ENCODE measurements at regions not wholly inside any gene's neighbourhood (a gene's known extent, or its start where the extent isn't known, plus 50 kb on each side); places are given as distances from the start of the nearest gene placed in this dataset.
A peak's percentile ranks its signal among the peaks of the same experiment; 100 is the strongest.

DNA sequence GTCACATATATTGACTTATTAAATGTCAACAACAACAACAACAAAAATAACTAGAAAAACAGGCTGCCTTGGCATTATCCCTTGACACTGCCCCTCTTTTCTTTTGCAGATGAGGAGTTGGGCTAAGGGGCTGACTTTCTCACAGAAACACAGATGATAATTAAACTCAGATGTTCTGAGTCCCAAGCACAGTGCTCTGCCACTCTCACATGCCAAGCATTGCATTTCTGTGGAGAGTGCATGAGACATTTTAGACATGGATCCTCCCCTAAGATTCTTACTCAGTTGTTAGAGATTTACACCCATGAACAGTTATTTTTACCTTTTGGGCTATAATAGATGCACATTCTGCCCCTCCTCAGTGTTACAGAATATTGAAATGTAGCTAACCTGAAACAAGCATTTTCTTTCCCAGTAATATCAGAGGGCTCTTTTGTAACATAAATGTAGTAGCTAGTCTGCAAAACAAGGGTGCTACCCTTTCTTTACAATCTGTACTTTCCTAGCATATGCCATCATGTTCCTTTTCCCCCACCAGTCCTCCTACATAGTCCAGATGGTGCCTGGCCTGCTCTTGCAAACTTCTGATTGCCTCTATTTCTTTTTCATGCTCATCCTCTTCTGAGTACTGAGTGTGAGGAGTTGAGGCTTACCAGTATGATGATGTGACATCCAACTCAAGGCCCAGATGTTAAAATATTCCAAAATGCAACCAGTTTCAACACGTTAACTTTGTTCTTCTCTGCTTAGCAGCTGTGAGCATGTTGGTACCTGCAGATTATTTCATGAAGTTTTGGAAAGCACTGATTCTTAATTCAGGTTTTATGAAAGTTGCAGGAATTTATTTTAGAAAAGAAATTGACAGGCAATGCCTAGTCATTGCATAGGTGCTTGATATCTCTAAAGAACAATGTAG is 125.0 kb upstream of the ATP2B1 start:
- Histone ChIP-seq H3K36me3 (ENCODE audit: control insufficient read depth in 1 of 2, insufficient read depth in 2 of 2, low read length in 2 of 2) (no peaks in the 10 kb centered on the region), H3K27ac (ENCODE audit: low read depth, low read length) (no peak overlapping the region), H3K4me1 (ENCODE audit: control insufficient read depth in 1 of 2, insufficient read depth in 2 of 2, low read length in 2 of 2) (no peaks in the 10 kb centered on the region), H3K4me3 (ENCODE audit: low read depth in 1 of 2, low read length in 2 of 2) (no peak overlapping the region), H3K9me3 (ENCODE audit: control insufficient read depth in 1 of 2, low read length in 2 of 2) (no peaks in the 10 kb centered on the region), H3K27me3 (ENCODE audit: control insufficient read depth in 1 of 2, insufficient read depth in 2 of 2, low read length in 2 of 2) (no peaks in the 10 kb centered on the region), H3K9ac (ENCODE audit: low read depth in 1 of 2, low read length in 2 of 2) (no peak overlapping the region)

DNA sequence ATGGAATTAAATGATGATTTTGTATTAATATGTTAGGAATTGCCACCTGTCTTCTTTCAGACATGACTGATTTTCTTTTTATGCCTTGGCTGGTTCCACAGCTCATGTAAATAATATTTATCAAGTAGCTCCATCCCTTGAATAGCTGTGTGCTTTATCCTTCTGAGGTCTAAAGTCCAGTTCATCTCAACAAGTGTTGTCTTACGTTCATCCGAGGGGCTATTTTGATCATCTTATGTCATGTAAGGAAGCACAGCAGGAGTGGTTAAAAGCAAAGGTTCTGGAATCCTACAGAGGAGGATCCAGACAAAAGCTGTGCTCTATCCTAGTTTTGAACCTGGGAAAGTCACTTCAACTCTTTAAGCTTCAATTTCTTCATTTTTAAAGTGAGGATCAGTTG is 123.7 kb upstream of the ATP2B1 start:
- Histone ChIP-seq H3K4me3 (ENCODE audit: low read depth in 1 of 2, low read length in 2 of 2) (no peak overlapping the region), H3K9ac (ENCODE audit: low read depth in 1 of 2, low read length in 2 of 2) (no peak overlapping the region), H3K27ac (ENCODE audit: low read depth, low read length) (no peak overlapping the region), H3K9me3 (ENCODE audit: control insufficient read depth in 1 of 2, low read length in 2 of 2) (no peaks in the 10 kb centered on the region), H3K36me3 (ENCODE audit: control insufficient read depth in 1 of 2, insufficient read depth in 2 of 2, low read length in 2 of 2) (no peaks in the 10 kb centered on the region), H3K27me3 (ENCODE audit: control insufficient read depth in 1 of 2, insufficient read depth in 2 of 2, low read length in 2 of 2) (no peaks in the 10 kb centered on the region), H3K4me1 (ENCODE audit: control insufficient read depth in 1 of 2, insufficient read depth in 2 of 2, low read length in 2 of 2) (no peaks in the 10 kb centered on the region)

DNA sequence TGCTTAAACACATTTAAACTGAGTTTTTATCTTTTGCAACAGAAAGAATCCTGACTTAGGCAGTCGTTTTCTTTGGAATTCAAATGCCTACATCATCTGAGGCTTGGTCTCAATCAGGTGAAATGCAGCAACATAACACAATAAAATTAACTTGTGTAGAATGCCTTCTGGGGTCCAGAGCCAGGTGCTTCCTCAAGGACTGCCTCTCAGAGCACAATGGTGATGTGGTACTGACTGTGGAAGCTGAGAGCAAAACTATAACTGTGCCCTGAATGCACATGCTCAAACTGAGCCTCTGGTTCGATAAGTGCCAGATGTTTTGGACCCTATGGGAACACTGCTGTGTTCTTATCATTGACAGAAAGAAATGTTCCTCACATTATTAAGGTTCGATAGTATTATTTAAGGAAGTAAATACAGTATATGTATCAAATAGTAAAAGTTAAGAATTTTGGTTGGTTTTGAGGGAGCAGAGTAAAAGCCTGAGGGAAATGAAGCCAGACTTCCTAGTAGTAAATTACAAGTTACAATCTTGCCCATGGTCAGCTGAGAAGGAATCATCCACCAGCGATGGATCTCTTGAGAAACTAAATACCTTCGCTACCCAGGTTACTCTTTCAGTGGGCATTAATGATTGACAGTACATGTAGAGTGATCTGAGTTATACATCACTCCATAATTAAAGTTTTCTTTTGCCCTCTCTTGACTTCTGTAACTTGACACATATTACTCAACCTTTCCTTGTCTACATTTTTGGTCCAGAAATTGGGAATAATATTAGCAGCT is 122.9 kb upstream of the ATP2B1 start:
- Histone ChIP-seq H3K27me3 (ENCODE audit: control insufficient read depth in 1 of 2, insufficient read depth in 2 of 2, low read length in 2 of 2) (no peaks in the 10 kb centered on the region), H3K9me3 (ENCODE audit: control insufficient read depth in 1 of 2, low read length in 2 of 2) (no peaks in the 10 kb centered on the region), H3K27ac (ENCODE audit: low read depth, low read length) (no peak overlapping the region), H3K4me3 (ENCODE audit: low read depth in 1 of 2, low read length in 2 of 2) (no peak overlapping the region), H3K4me1 (ENCODE audit: control insufficient read depth in 1 of 2, insufficient read depth in 2 of 2, low read length in 2 of 2) (no peaks in the 10 kb centered on the region), H3K9ac (ENCODE audit: low read depth in 1 of 2, low read length in 2 of 2) (no peak overlapping the region), H3K36me3 (ENCODE audit: control insufficient read depth in 1 of 2, insufficient read depth in 2 of 2, low read length in 2 of 2) (no peaks in the 10 kb centered on the region)

DNA sequence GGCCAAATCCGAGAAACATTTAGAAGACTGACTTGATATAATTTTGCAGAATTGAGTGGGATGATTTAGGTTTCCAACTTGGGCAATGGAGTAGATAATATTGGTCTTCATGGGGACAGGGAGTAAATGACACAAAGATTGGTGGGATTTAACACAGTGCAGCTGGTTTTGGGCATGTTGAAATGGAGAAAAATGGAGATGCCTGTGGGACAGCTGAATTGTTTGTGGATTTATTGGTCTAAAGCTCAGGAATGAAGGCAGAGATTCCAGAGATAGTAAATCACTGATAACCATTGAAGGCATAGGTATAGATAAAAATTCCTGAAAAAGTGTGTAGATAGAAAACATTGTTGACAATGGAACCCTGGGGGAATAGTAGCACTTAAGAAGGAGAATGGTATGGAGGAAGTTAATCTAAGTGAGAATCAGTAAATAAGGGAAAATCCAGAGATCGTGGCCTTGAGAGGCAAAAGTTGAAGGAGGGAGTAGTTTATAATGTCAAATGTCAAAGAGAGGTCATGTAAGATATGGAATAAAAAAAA is 120.9 kb upstream of the ATP2B1 start:
- Histone ChIP-seq H3K4me1 (ENCODE audit: control insufficient read depth in 1 of 2, insufficient read depth in 2 of 2, low read length in 2 of 2) (peaks cover 0 to 10% of the 10 kb centered on the region in 2 donors), H3K4me3 (ENCODE audit: low read depth in 1 of 2, low read length in 2 of 2) (no peak overlapping the region), H3K27me3 (ENCODE audit: control insufficient read depth in 1 of 2, insufficient read depth in 2 of 2, low read length in 2 of 2) (no peaks in the 10 kb centered on the region), H3K27ac (ENCODE audit: low read depth, low read length) (no peak overlapping the region), H3K9me3 (ENCODE audit: control insufficient read depth in 1 of 2, low read length in 2 of 2) (no peaks in the 10 kb centered on the region), H3K36me3 (ENCODE audit: control insufficient read depth in 1 of 2, insufficient read depth in 2 of 2, low read length in 2 of 2) (no peaks in the 10 kb centered on the region), H3K9ac (ENCODE audit: low read depth in 1 of 2, low read length in 2 of 2) (no peak overlapping the region)

DNA sequence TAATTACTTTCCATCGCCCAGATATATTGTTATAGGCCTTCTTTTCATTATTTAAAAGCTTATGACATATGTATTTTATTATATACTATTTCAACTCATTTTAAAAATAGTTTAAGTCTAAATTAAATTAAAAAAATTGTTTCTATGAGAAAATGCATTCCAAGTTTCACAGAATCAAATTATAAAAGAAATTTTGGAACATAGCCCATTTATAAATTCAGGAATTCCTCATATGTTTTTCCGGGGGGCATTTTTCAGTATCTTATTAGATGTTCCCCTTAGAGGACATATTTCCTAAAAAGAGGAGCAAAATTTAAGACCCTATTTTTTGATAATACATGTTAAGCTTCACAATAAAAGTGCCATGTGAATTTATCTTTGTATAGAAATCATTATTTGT is 119.9 kb upstream of the ATP2B1 start:
- Histone ChIP-seq H3K27me3 (ENCODE audit: control insufficient read depth in 1 of 2, insufficient read depth in 2 of 2, low read length in 2 of 2) (no peaks in the 10 kb centered on the region), H3K4me3 (ENCODE audit: low read depth in 1 of 2, low read length in 2 of 2) (no peak overlapping the region), H3K36me3 (ENCODE audit: control insufficient read depth in 1 of 2, insufficient read depth in 2 of 2, low read length in 2 of 2) (no peaks in the 10 kb centered on the region), H3K9me3 (ENCODE audit: control insufficient read depth in 1 of 2, low read length in 2 of 2) (no peaks in the 10 kb centered on the region), H3K27ac (ENCODE audit: low read depth, low read length) (no peak overlapping the region), H3K9ac (ENCODE audit: low read depth in 1 of 2, low read length in 2 of 2) (no peak overlapping the region), H3K4me1 (ENCODE audit: control insufficient read depth in 1 of 2, insufficient read depth in 2 of 2, low read length in 2 of 2) (peaks cover 0 to 10% of the 10 kb centered on the region in 2 donors)

DNA sequence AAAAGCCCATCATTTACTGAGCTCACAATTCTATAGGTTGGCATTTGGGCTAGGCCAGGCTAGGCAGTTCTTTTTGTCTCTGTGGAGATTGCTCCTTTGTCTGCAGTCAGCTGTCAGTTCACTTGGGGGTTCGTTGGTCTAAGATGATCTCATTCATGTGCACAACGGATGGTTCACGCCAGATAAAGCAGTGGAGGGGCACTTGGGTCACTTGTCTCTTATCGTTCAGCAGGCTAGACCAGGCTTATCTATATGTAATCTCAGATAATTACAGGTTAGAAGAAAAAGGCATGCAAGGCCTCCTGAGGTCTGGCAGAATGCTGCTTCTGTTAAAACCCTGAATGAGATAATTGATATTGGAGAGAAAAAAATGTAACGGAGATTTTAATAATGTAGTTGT is 119.0 kb upstream of the ATP2B1 start:
- Histone ChIP-seq H3K27ac (ENCODE audit: low read depth, low read length) (no peak overlapping the region), H3K9me3 (ENCODE audit: control insufficient read depth in 1 of 2, low read length in 2 of 2) (no peaks in the 10 kb centered on the region), H3K4me3 (ENCODE audit: low read depth in 1 of 2, low read length in 2 of 2) (no peak overlapping the region), H3K36me3 (ENCODE audit: control insufficient read depth in 1 of 2, insufficient read depth in 2 of 2, low read length in 2 of 2) (no peaks in the 10 kb centered on the region), H3K4me1 (ENCODE audit: control insufficient read depth in 1 of 2, insufficient read depth in 2 of 2, low read length in 2 of 2) (peaks cover 0 to 10% of the 10 kb centered on the region in 2 donors), H3K9ac (ENCODE audit: low read depth in 1 of 2, low read length in 2 of 2) (no peak overlapping the region), H3K27me3 (ENCODE audit: control insufficient read depth in 1 of 2, insufficient read depth in 2 of 2, low read length in 2 of 2) (no peaks in the 10 kb centered on the region)

DNA sequence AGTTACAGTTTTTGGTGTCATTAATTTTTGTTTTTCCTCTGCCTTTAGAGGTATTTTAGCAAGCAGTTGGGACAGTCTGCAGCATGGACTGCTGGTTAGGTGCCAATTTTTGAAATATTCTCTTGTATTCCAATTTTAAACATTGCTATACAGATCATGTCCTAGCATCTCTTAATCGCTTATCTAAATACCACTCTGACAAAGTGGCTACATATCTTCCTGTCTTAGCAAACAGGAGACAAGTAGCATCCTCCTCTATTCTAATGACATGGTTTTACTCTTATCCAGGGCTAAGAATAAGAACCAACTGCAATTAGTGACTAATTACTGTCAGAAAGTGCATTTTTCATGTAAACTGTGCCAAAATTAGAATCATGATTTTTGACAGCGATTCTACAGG is 117.8 kb upstream of the ATP2B1 start:
- Histone ChIP-seq H3K36me3 (ENCODE audit: control insufficient read depth in 1 of 2, insufficient read depth in 2 of 2, low read length in 2 of 2) (no peaks in the 10 kb centered on the region), H3K9ac (ENCODE audit: low read depth in 1 of 2, low read length in 2 of 2) (no peak overlapping the region), H3K27ac (ENCODE audit: low read depth, low read length) (no peak overlapping the region)

DNA sequence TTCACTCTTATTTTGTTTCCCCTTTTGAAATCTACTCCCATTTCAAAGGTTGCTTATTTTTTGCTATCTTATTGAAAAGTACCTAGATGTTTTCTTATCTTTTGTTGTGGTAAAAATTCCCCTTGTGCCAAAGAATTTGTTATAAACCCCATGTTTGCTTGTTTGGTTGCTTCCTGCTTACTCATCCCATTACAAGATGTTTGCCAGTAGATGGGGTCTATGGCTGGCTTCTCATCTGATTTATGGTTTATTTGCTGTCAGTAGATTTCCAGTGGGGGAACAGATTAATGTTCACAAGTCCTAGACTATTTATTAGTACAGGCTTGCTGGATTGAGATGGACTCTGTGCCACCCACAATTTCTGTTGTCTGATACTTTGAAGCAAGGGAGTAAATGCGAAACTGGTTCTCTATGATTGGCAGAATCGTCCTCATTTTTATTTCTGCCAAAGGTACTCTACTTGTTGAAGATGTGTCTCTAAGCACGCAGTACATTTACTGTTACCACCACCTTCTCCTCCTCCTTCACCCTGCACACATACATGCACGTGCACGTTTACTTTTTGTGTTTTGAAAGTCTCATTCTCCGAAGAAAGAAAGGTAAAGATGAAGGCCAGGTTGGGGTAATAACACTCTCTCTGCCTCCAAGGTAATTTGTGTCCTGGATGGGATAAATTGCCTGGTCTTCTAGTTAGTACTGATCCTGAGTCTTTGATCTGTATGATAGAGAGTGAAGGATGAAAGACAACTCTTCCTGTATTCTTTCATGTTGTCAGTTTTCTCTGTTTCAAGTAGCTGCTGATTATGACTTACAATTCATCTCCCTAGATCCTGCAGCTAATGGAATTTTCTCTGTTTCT is 117.2 kb upstream of the ATP2B1 start:
- Histone ChIP-seq H3K4me3 (ENCODE audit: low read depth in 1 of 2, low read length in 2 of 2) (no peak overlapping the region), H3K27me3 (ENCODE audit: control insufficient read depth in 1 of 2, insufficient read depth in 2 of 2, low read length in 2 of 2) (no peaks in the 10 kb centered on the region), H3K27ac (ENCODE audit: low read depth, low read length) (no peak overlapping the region), H3K36me3 (ENCODE audit: control insufficient read depth in 1 of 2, insufficient read depth in 2 of 2, low read length in 2 of 2) (no peaks in the 10 kb centered on the region), H3K4me1 (ENCODE audit: control insufficient read depth in 1 of 2, insufficient read depth in 2 of 2, low read length in 2 of 2) (peaks cover 0 to 10% of the 10 kb centered on the region in 2 donors), H3K9ac (ENCODE audit: low read depth in 1 of 2, low read length in 2 of 2) (peak overlapping the region in 1 of 2 donors; percentile 14), H3K9me3 (ENCODE audit: control insufficient read depth in 1 of 2, low read length in 2 of 2) (no peaks in the 10 kb centered on the region)

More for the DNA sequence above, 117.8 kb upstream of the ATP2B1 start:
- H3K4me3 ChIP-seq (ENCODE audit: low read depth in 1 of 2, low read length in 2 of 2): no peak overlapping the region
- H3K9me3 ChIP-seq (ENCODE audit: control insufficient read depth in 1 of 2, low read length in 2 of 2): no peaks in the 10 kb centered on the region
- no peaks in the 10 kb centered on the region for H3K27me3 ChIP-seq (ENCODE audit: control insufficient read depth in 1 of 2, insufficient read depth in 2 of 2, low read length in 2 of 2)
- peaks cover 0 to 10% of the 10 kb centered on the region in 2 donors for H3K4me1 ChIP-seq (ENCODE audit: control insufficient read depth in 1 of 2, insufficient read depth in 2 of 2, low read length in 2 of 2)

DNA sequence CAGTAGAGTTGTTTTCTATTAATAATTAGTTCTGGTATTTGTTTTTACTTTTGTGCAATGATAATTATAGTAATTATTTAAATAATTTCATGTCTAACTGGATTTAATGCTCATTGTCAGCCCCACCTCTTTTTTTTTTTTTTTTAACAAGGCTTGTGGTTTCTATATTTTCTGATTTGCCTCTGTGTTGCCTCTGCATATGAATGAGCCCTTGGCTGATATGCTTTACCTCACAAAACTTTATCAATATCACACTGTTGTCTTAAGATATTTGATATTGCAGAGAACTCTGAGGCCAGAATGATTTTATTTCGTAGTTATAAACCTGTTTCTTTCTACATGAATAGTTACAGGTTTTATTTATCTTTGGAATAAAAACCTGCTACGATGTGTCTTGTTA is 116.2 kb upstream of the ATP2B1 start:
- Histone ChIP-seq H3K4me3 (ENCODE audit: low read depth in 1 of 2, low read length in 2 of 2) (no peak overlapping the region), H3K9ac (ENCODE audit: low read depth in 1 of 2, low read length in 2 of 2) (no peak overlapping the region), H3K36me3 (ENCODE audit: control insufficient read depth in 1 of 2, insufficient read depth in 2 of 2, low read length in 2 of 2) (no peaks in the 10 kb centered on the region), H3K9me3 (ENCODE audit: control insufficient read depth in 1 of 2, low read length in 2 of 2) (no peaks in the 10 kb centered on the region), H3K27ac (ENCODE audit: low read depth, low read length) (no peak overlapping the region), H3K4me1 (ENCODE audit: control insufficient read depth in 1 of 2, insufficient read depth in 2 of 2, low read length in 2 of 2) (peaks cover 0 to 10% of the 10 kb centered on the region in 2 donors), H3K27me3 (ENCODE audit: control insufficient read depth in 1 of 2, insufficient read depth in 2 of 2, low read length in 2 of 2) (no peaks in the 10 kb centered on the region)

Measured in duodenal mucosa (tissue), 2 donors.